Kidney (tissue), 13 donors: ENCODE measurements at regions not wholly inside any gene's neighbourhood (a gene's known extent, or its start where the extent isn't known, plus 50 kb on each side); places are given as distances from the start of the nearest gene placed in this dataset.
A peak's percentile ranks its signal among the peaks of the same experiment; 100 is the strongest.

ENCODE experiments used
- DNase-seq, 5 donors: peaks; one replicate each; pipeline ENCODE4 v3.0.0-alpha.2; 2013 to 2020
- FAIRE-seq: peaks from 2 replicates; lab custom pipeline; 2012; peaks lifted over from hg19 to GRCh38; lab: Jason Lieb, UNC
- H3K27ac ChIP-seq, 2 donors: one replicate each; pipeline ENCODE4 v1.7.0; 2013; ENCODE audit warnings: low read depth in 2 of 2, low read length in 2 of 2, inconsistent platforms in 1 of 2
- H3K27me3 ChIP-seq: one replicate; pipeline ENCODE4 v1.7.1; 2013; ENCODE audit warnings: low read length, inconsistent platforms; ENCODE audit not compliant: control insufficient read depth, insufficient read depth
- H3K36me3 ChIP-seq, 3 donors: one replicate each; pipeline versions ENCODE4 v1.7.0 to v1.7.1; 2013; ENCODE audit warnings: low read length in 3 of 3, control low read depth in 1 of 3, inconsistent platforms in 1 of 3; ENCODE audit not compliant: insufficient read depth in 3 of 3, control insufficient read depth in 2 of 3
- H3K4me1 ChIP-seq, 3 donors: one replicate each; pipeline versions ENCODE4 v1.7.0 to v1.7.1; 2013; ENCODE audit warnings: low read length in 3 of 3, inconsistent platforms in 1 of 3, low read depth in 1 of 3; ENCODE audit not compliant: control insufficient read depth in 2 of 3, insufficient read depth in 2 of 3
- H3K4me3 ChIP-seq, 3 donors: one replicate each; pipeline versions ENCODE4 v1.7.0 to v1.8.1; 2013; ENCODE audit warnings: low read length in 3 of 3, control low read depth in 1 of 3, inconsistent platforms in 1 of 3
- H3K9ac ChIP-seq, 3 donors: one replicate each; pipeline versions ENCODE4 v1.7.0 to v1.7.1; 2013; ENCODE audit warnings: low read length in 3 of 3, control low read depth in 1 of 3, inconsistent platforms in 1 of 3
- H3K9me3 ChIP-seq, 3 donors: one replicate each; pipeline versions ENCODE4 v1.7.0 to v1.7.1; 2013; ENCODE audit warnings: low read length in 3 of 3, control low read depth in 1 of 3, inconsistent platforms in 1 of 3; ENCODE audit not compliant: control insufficient read depth in 2 of 3, insufficient read depth in 1 of 3
- intact Hi-C: fragments of 100-400 bp; cut with DNase I; formaldehyde crosslinking; loops from one replicate; pipeline ENCODE4 v1.11.1; 2022
- TF ChIP-seq, protein P1 (sequence below): IDR thresholded peaks from 3 replicates; pipeline ENCODE4 v1.5.1; 2012; ENCODE audit warnings: mild to moderate bottlenecking, moderate library complexity, borderline replicate concordance; ENCODE audit not compliant: insufficient read depth; ENCODE audit errors: extremely low read depth
- donor health status: control.
- donor health status: control.
- donor health status: control.
- donor health status: control.
- donor health status: control.
- donor health status: DM: yes; HTN: yes; CAD: no.
- donor health status: Normal renal cell carcinoma (clear cell type).

GRCh38 chr7:81079746-81080145 lies 160.9 kb upstream of the SEMA3C start:
- Histone ChIP-seq H3K4me1 (peaks cover 0 to 1% (median 0%) of the 10 kb centered on the region in 3 donors), H3K9me3 (no peaks in the 10 kb centered on the region), H3K27me3 (no peaks in the 10 kb centered on the region), H3K4me3 (no peak overlapping the region), H3K9ac (no peak overlapping the region), H3K36me3 (no peaks in the 10 kb centered on the region), H3K27ac (no peak overlapping the region)
- DNase-seq (no peak), FAIRE-seq (no peak)
- TF ChIP-seq, protein P1, sequence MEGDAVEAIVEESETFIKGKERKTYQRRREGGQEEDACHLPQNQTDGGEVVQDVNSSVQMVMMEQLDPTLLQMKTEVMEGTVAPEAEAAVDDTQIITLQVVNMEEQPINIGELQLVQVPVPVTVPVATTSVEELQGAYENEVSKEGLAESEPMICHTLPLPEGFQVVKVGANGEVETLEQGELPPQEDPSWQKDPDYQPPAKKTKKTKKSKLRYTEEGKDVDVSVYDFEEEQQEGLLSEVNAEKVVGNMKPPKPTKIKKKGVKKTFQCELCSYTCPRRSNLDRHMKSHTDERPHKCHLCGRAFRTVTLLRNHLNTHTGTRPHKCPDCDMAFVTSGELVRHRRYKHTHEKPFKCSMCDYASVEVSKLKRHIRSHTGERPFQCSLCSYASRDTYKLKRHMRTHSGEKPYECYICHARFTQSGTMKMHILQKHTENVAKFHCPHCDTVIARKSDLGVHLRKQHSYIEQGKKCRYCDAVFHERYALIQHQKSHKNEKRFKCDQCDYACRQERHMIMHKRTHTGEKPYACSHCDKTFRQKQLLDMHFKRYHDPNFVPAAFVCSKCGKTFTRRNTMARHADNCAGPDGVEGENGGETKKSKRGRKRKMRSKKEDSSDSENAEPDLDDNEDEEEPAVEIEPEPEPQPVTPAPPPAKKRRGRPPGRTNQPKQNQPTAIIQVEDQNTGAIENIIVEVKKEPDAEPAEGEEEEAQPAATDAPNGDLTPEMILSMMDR = no peak
- intact Hi-C loops = no loop called here

- DNase-seq (no peak), FAIRE-seq (no peak)
- TF ChIP-seq, protein P1 = no peak
- no peak overlapping the region for H3K4me3 ChIP-seq
- no peak overlapping the region for H3K9ac ChIP-seq
- no peaks in the 10 kb centered on the region for H3K27me3 ChIP-seq
- H3K36me3 ChIP-seq = no peaks in the 10 kb centered on the region
- no peak overlapping the region for H3K27ac ChIP-seq
- intact Hi-C loops = no loop called here
- no peaks in the 10 kb centered on the region for H3K9me3 ChIP-seq
- H3K4me1 ChIP-seq = peaks cover 0 to 3% (median 0%) of the 10 kb centered on the region in 3 donors
Observed at GRCh38 chr7:81075150-81075549, 156.3 kb upstream of the SEMA3C start.

DNA sequence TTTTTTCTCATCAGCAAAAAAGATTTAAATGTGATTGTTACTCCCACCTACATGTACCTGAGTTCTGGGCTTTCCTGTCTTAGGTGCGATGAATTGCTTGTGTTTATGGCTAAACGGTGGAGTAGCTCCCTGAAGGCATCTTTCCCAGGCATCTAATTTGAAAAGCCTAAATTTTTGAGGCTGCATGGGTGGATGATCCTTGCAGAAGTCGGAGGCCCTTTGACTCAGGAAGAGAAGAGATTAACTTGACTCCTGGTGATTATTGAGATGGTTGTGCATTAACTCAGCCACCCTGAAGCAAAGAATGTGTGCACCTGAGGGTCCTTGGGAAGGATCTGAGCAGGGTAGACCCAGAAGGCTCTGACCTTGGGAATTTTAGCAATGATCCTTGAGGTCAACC lies 155.6 kb upstream of the SEMA3C start:
- FAIRE-seq (no peak), DNase-seq (no peak)
- TF ChIP-seq, protein P1 = no peak
- peak overlapping the region in 1 of 2 donors; percentile 42 for H3K27ac ChIP-seq
- H3K9me3 ChIP-seq = no peaks in the 10 kb centered on the region
- peaks cover 0 to 3% (median 0%) of the 10 kb centered on the region in 3 donors for H3K4me1 ChIP-seq
- no peak overlapping the region for H3K4me3 ChIP-seq
- no peaks in the 10 kb centered on the region for H3K27me3 ChIP-seq
- H3K9ac ChIP-seq = no peak overlapping the region
- intact Hi-C loops = no loop called here
- H3K36me3 ChIP-seq = no peaks in the 10 kb centered on the region

- intact Hi-C loops = no loop called here
- Histone ChIP-seq H3K27me3 (no peaks in the 10 kb centered on the region), H3K4me1 (peaks cover 0 to 3% (median 0%) of the 10 kb centered on the region in 3 donors), H3K9me3 (no peaks in the 10 kb centered on the region), H3K27ac (no peak overlapping the region), H3K9ac (no peak overlapping the region), H3K36me3 (no peaks in the 10 kb centered on the region), H3K4me3 (no peak overlapping the region)
- no peak for FAIRE-seq
- TF ChIP-seq, protein P1 = no peak
- DNase-seq = no peak
Observed at GRCh38 chr7:81073931-81074251, 155.0 kb upstream of the SEMA3C start.
